NOMO-1 treated with dmso at 0.1 percent for 144 hours (cell line): ENCODE measurements at regions not wholly inside any gene's neighbourhood (a gene's known extent, or its start where the extent isn't known, plus 50 kb on each side); places are given as distances from the start of the nearest gene placed in this dataset.

ENCODE experiments used
- DNase-seq: peaks from one replicate; lab custom pipeline; 2025; ENCODE audit not compliant: unreplicated experiment; lab: John Stamatoyannopoulos, UW

- no peak for DNase-seq
Observed at GRCh38 chr5:2460098-2460497, 291.4 kb downstream of the IRX2 start.

- DNase-seq, result no peak
Observed at GRCh38 chr5:2459251-2459650, 292.2 kb downstream of the IRX2 start.

- no peak for DNase-seq
Observed at GRCh38 chr5:2455878-2456277, 295.6 kb downstream of the IRX2 start.

GRCh38 chr5:2454876-2455275 is 296.6 kb downstream of the IRX2 start:
- DNase-seq, result no peak

- DNase-seq, result no peak
Observed at GRCh38 chr5:2453781-2454180, 297.7 kb downstream of the IRX2 start.

- no peak for DNase-seq
Observed at GRCh38 chr5:2451100-2451499, 300.4 kb downstream of the IRX2 start.

- no peak for DNase-seq
Observed at GRCh38 chr5:2442496-2443354, 308.8 kb downstream of the IRX2 start.

GRCh38 chr5:2441495-2442180 is 309.8 kb downstream of the IRX2 start:
- no peak for DNase-seq

- DNase-seq, result no peak
Observed at GRCh38 chr5:2439608-2440007, 311.9 kb downstream of the IRX2 start.

GRCh38 chr5:2433086-2433485 is 318.4 kb downstream of the IRX2 start:
- no peak for DNase-seq

GRCh38 chr5:2432076-2432920 is 319.2 kb downstream of the IRX2 start:
- no peak for DNase-seq

GRCh38 chr5:2430606-2431005 is 320.9 kb downstream of the IRX2 start:
- no peak for DNase-seq

- DNase-seq, result no peak
Observed at GRCh38 chr5:2427983-2428382, 323.5 kb downstream of the IRX2 start.

GRCh38 chr5:2423634-2424033 is 327.8 kb downstream of the IRX2 start:
- DNase-seq, result no peak

GRCh38 chr5:2417301-2417700 is 334.2 kb downstream of the IRX2 start:
- no peak for DNase-seq

GRCh38 chr5:2415678-2416077 is 335.8 kb downstream of the IRX2 start:
- DNase-seq, result no peak

GRCh38 chr5:2410451-2410850 is 341.0 kb downstream of the IRX2 start:
- DNase-seq, result no peak

GRCh38 chr5:2403296-2403695 is 348.2 kb downstream of the IRX2 start:
- no peak for DNase-seq

GRCh38 chr5:2399804-2400203 is 351.7 kb downstream of the IRX2 start:
- no peak for DNase-seq

- DNase-seq, result no peak
Observed at GRCh38 chr5:2399096-2399495, 352.4 kb downstream of the IRX2 start.

GRCh38 chr5:2393556-2393955 is 357.9 kb downstream of the IRX2 start:
- no peak for DNase-seq

GRCh38 chr5:2391566-2391965 is 359.9 kb downstream of the IRX2 start:
- no peak for DNase-seq
